ENCODE measurements at regions not wholly inside any gene's neighbourhood (a gene's known extent, or its start where the extent isn't known, plus 50 kb on each side); places are given as distances from the start of the nearest gene placed in this dataset.

DNA sequence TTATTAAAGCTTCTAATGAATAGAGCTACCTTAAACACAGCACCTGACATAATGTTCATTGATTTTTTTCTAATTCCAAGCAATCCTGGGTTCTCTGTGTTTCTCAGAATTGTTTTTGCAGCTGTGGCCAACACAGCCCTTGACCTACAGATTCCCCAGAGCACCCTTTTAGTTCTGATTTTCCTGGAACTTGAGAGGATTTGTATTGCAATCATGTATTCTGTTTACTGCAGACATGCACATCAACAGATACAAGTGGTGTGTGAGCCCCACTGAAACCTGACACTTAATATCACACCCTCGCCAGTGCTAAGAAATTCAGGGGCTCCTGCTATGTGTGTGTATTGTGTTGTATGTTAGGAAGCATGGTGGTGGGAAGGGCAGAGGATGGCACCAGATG lies 344.2 kb upstream of the POM121L12 start:
- Histone ChIP-seq H4K20me1 (ENCODE audit: low read depth) (no peaks in the 10 kb centered on the region), H3K9me3 (ENCODE audit: low read depth) (no peaks in the 10 kb centered on the region), H3K4me3 (no peak overlapping the region), H3K27me3 (no peaks in the 10 kb centered on the region), H3K9ac (no peak overlapping the region), H3F3A (ENCODE audit: low read depth) (no peaks in the 10 kb centered on the region), H3K4me2 (no peak overlapping the region), H3K79me2 (ENCODE audit: low read depth) (no peaks in the 10 kb centered on the region), H3K27ac (no peak overlapping the region), H3K4me1 (no peaks in the 10 kb centered on the region), H3K36me3 (no peaks in the 10 kb centered on the region), H2AFZ (replicated peaks) (no peak overlapping the region)
- H3K36me3 Mint-ChIP-seq, result no peaks in the 10 kb centered on the region
- H3K27ac Mint-ChIP-seq, result no peak overlapping the region
- no peaks in the 10 kb centered on the region for H3K9me3 Mint-ChIP-seq
- no peak for DNase-seq (ENCODE audit: low spot score)
- no peaks in the 10 kb centered on the region for H3K27me3 Mint-ChIP-seq (ENCODE audit: insufficient read depth, low read depth)
- no peak overlapping the region for H3K4me3 Mint-ChIP-seq
- TF ChIP-seq EZH2 (IDR thresholded peaks at IDR 0.05) (no peak), EZH2phosphoT487 (IDR thresholded peaks at IDR 0.05) (no peak)
- TF ChIP-seq, protein P1, sequence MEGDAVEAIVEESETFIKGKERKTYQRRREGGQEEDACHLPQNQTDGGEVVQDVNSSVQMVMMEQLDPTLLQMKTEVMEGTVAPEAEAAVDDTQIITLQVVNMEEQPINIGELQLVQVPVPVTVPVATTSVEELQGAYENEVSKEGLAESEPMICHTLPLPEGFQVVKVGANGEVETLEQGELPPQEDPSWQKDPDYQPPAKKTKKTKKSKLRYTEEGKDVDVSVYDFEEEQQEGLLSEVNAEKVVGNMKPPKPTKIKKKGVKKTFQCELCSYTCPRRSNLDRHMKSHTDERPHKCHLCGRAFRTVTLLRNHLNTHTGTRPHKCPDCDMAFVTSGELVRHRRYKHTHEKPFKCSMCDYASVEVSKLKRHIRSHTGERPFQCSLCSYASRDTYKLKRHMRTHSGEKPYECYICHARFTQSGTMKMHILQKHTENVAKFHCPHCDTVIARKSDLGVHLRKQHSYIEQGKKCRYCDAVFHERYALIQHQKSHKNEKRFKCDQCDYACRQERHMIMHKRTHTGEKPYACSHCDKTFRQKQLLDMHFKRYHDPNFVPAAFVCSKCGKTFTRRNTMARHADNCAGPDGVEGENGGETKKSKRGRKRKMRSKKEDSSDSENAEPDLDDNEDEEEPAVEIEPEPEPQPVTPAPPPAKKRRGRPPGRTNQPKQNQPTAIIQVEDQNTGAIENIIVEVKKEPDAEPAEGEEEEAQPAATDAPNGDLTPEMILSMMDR (IDR thresholded peaks at IDR 0.05), result no peak
- peaks cover 1% of the 10 kb centered on the region for H3K4me1 Mint-ChIP-seq

DNA sequence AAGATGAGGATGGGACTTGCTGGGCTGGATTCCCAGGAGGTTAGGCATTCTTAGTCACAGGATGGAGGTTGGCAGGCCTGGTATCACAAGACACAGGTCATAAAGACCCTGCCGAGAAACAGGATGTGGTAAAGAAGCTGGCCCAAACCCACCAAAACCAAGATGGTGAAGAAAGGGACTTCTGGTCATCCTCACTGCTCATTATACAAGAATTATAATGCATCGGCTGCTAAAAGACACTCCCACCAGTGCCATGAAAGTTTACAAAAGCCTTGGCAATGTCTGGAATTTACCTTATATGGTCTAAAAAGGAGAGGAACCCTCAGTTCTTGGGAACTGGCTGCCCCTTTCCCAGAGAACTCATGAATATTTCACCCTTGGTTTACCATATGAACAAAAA lies 345.5 kb upstream of the POM121L12 start:
- Histone ChIP-seq H3F3A (ENCODE audit: low read depth) (no peaks in the 10 kb centered on the region), H3K4me2 (no peak overlapping the region), H3K9me3 (ENCODE audit: low read depth) (no peaks in the 10 kb centered on the region), H3K4me1 (no peaks in the 10 kb centered on the region), H3K9ac (no peak overlapping the region), H4K20me1 (ENCODE audit: low read depth) (no peaks in the 10 kb centered on the region), H3K4me3 (no peak overlapping the region), H2AFZ (replicated peaks) (no peak overlapping the region), H3K36me3 (no peaks in the 10 kb centered on the region), H3K27ac (no peak overlapping the region), H3K79me2 (ENCODE audit: low read depth) (no peaks in the 10 kb centered on the region), H3K27me3 (no peaks in the 10 kb centered on the region)
- TF ChIP-seq, protein P1 (IDR thresholded peaks at IDR 0.05), result no peak
- TF ChIP-seq EZH2 (IDR thresholded peaks at IDR 0.05), result no peak
- TF ChIP-seq EZH2phosphoT487 (IDR thresholded peaks at IDR 0.05), result no peak
- Mint-ChIP-seq H3K36me3 (no peaks in the 10 kb centered on the region), H3K4me3 (no peak overlapping the region), H3K27me3 (ENCODE audit: insufficient read depth, low read depth) (no peaks in the 10 kb centered on the region), H3K27ac (no peak overlapping the region), H3K4me1 (no peaks in the 10 kb centered on the region), H3K9me3 (no peaks in the 10 kb centered on the region)
- no peak for DNase-seq (ENCODE audit: low spot score)

DNA sequence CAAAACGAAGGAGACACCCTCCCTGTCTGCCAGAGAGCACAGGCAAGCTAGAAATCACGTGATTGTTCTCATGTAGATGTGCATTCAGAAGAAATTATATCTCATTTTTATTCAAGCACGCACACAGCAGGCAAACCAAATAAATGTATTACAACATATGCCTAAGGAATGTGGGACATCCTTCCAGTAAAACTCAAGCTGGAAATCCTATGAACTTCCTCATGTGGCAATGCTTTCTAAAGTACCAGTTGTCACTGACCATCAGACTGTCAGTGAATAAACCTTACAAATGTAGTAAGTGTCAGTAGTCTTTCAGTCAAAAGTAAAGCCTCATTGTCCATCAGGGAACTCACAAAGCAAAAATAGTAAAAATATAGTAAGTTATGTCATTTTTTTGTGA lies 350.1 kb upstream of the POM121L12 start:
- Mint-ChIP-seq H3K4me1 (no peaks in the 10 kb centered on the region), H3K27ac (no peak overlapping the region)

More for the DNA sequence above, 350.1 kb upstream of the POM121L12 start:
- no peaks in the 10 kb centered on the region for H3K79me2 ChIP-seq (ENCODE audit: low read depth)
- H3K9ac ChIP-seq, result no peak overlapping the region
- H3F3A ChIP-seq (ENCODE audit: low read depth), result no peaks in the 10 kb centered on the region
- H4K20me1 ChIP-seq (ENCODE audit: low read depth), result no peaks in the 10 kb centered on the region
- H3K27ac ChIP-seq, result no peak overlapping the region
- no peaks in the 10 kb centered on the region for H3K27me3 Mint-ChIP-seq (ENCODE audit: insufficient read depth, low read depth)
- H3K4me1 ChIP-seq, result no peaks in the 10 kb centered on the region
- H3K4me3 ChIP-seq, result no peak overlapping the region
- H2AFZ ChIP-seq (replicated peaks), result no peak overlapping the region
- H3K4me3 Mint-ChIP-seq, result no peak overlapping the region
- no peak for TF ChIP-seq EZH2 (IDR thresholded peaks at IDR 0.05)
- TF ChIP-seq, protein P1 (IDR thresholded peaks at IDR 0.05), result no peak
- TF ChIP-seq EZH2phosphoT487 (IDR thresholded peaks at IDR 0.05), result no peak
- no peak for DNase-seq (ENCODE audit: low spot score)
- no peaks in the 10 kb centered on the region for H3K36me3 ChIP-seq
- no peaks in the 10 kb centered on the region for H3K9me3 ChIP-seq (ENCODE audit: low read depth)
- no peak overlapping the region for H3K4me2 ChIP-seq
- H3K9me3 Mint-ChIP-seq, result no peaks in the 10 kb centered on the region
- H3K27me3 ChIP-seq, result no peaks in the 10 kb centered on the region
- H3K36me3 Mint-ChIP-seq, result no peaks in the 10 kb centered on the region

All from neural progenitor cell (in vitro differentiated cells).